GM23338 (cell line): ENCODE measurements at regions not wholly inside any gene's neighbourhood (a gene's known extent, or its start where the extent isn't known, plus 50 kb on each side); places are given as distances from the start of the nearest gene placed in this dataset.
A peak's percentile ranks its signal among the peaks of the same experiment; 100 is the strongest.

Experiments used
- ATAC-seq: fragments of 200-7000 bp; cut with Tn5 transposase; 3 replicates; pipeline ENCODE4 v1.9.1; 2020
- DNase-seq: peaks from one replicate; pipeline ENCODE4 v3.0.0-alpha.2; 2015; ENCODE audit warnings: low spot score
- H2AFZ ChIP-seq: fragments of 200-600 bp; sonication (generic); 2 replicates; pipeline ENCODE4 v1.8.0; 2016; ENCODE audit warnings: antibody characterized with exemption, mild to moderate bottlenecking, moderate library complexity
- H3F3A ChIP-seq: fragments of 200-600 bp; sonication (generic); replicated peaks from 2 replicates; pipeline ENCODE4 v1.8.0; 2017; ENCODE audit warnings: antibody characterized with exemption, mixed run types, low read depth
- H3K27ac ChIP-seq: fragments of 200-600 bp; sonication (generic); 2 replicates; pipeline ENCODE4 v1.6.1; 2016; ENCODE audit warnings: low read depth
- H3K27me3 ChIP-seq: fragments of 200-600 bp; sonication (generic); 2 replicates; pipeline ENCODE4 v1.8.0; 2016; ENCODE audit warnings: mild to moderate bottlenecking, mixed run types, moderate library complexity; ENCODE audit not compliant: insufficient read depth
- H3K36me3 ChIP-seq: fragments of 200-600 bp; sonication (generic); 2 replicates; pipeline ENCODE4 v1.8.0; 2016; ENCODE audit warnings: mild to moderate bottlenecking; ENCODE audit not compliant: insufficient read depth
- H3K4me1 ChIP-seq: fragments of 200-600 bp; sonication (generic); 2 replicates; pipeline ENCODE4 v1.8.0; 2016; ENCODE audit warnings: mild to moderate bottlenecking, moderate library complexity; ENCODE audit not compliant: insufficient read depth
- H3K4me2 ChIP-seq: fragments of 200-600 bp; sonication (generic); 2 replicates; pipeline ENCODE4 v1.7.1; 2017; ENCODE audit warnings: mixed run types
- H3K4me3 ChIP-seq: fragments of 200-600 bp; sonication (generic); 2 replicates; pipeline ENCODE4 v1.6.1; 2016; ENCODE audit warnings: mixed run types
- H3K79me2 ChIP-seq: fragments of 200-600 bp; sonication (generic); replicated peaks from 2 replicates; pipeline ENCODE4 v1.8.0; 2017; ENCODE audit warnings: mild to moderate bottlenecking; ENCODE audit not compliant: insufficient read depth
- H3K9me2 ChIP-seq: fragments of 200-600 bp; sonication (generic); 2 replicates; pipeline ENCODE4 v1.8.0; 2017; ENCODE audit not compliant: insufficient read depth
- H4K20me1 ChIP-seq: fragments of 200-600 bp; sonication (generic); replicated peaks from 2 replicates; pipeline ENCODE4 v1.8.0; 2017; ENCODE audit warnings: mild to moderate bottlenecking; ENCODE audit not compliant: insufficient read depth
- H3K27ac Mint-ChIP-seq: 2 replicates; pipeline ENCODE4 v1.8.0; 2020; ENCODE audit warnings: inconsistent platforms, mild to moderate bottlenecking, moderate library complexity, mixed read lengths
- H3K27me3 Mint-ChIP-seq: 3 replicates; pipeline ENCODE4 v1.8.0; 2022; ENCODE audit warnings: low read depth, mild to moderate bottlenecking, moderate library complexity, mixed read lengths, inconsistent platforms; ENCODE audit not compliant: insufficient read depth, poor library complexity
- H3K36me3 Mint-ChIP-seq: 3 replicates; pipeline ENCODE4 v1.8.0; 2021; ENCODE audit warnings: low read depth, mild to moderate bottlenecking, inconsistent platforms, moderate library complexity, mixed read lengths
- H3K4me1 Mint-ChIP-seq: 3 replicates; pipeline ENCODE4 v1.8.0; 2020; ENCODE audit warnings: mild to moderate bottlenecking, inconsistent platforms, mixed read lengths
- H3K4me3 Mint-ChIP-seq: 3 replicates; pipeline ENCODE4 v1.8.0; 2021; ENCODE audit warnings: moderate library complexity, mild to moderate bottlenecking, inconsistent platforms, mixed read lengths
- H3K9me3 Mint-ChIP-seq: 3 replicates; pipeline ENCODE4 v1.8.0; 2020; ENCODE audit warnings: moderate library complexity, mild to moderate bottlenecking, inconsistent platforms, mixed read lengths
- CREB1 ChIP-seq: fragments of 250-450 bp; sonication (Bioruptor Pico); IDR thresholded peaks from 2 replicates; pipeline ENCODE4 v1.5.0; 2020; ENCODE audit warnings: low read depth, mild to moderate bottlenecking, moderate library complexity
- EZH2 ChIP-seq: fragments of 200-600 bp; sonication (generic); IDR thresholded peaks from one replicate; pipeline ENCODE4 v1.8.0; 2017; ENCODE audit warnings: antibody characterized with exemption, mild to moderate bottlenecking, low read depth; ENCODE audit not compliant: unreplicated experiment
- EZH2phosphoT487 ChIP-seq: fragments of 200-600 bp; sonication (generic); IDR thresholded peaks from one replicate; pipeline ENCODE4 v1.8.1; 2018; ENCODE audit warnings: antibody characterized with exemption; ENCODE audit not compliant: unreplicated experiment
- JUNB ChIP-seq: IDR thresholded peaks from one replicate; pipeline ENCODE4 v1.6.1; 2016; ENCODE audit warnings: antibody characterized with exemption; ENCODE audit not compliant: unreplicated experiment
- STAT1 ChIP-seq: IDR thresholded peaks from one replicate; pipeline ENCODE4 v1.6.1; 2016; ENCODE audit warnings: antibody characterized with exemption; ENCODE audit not compliant: unreplicated experiment
- ZNF114 ChIP-seq: fragments of 250-450 bp; sonication (Bioruptor Pico); IDR thresholded peaks from 2 replicates; pipeline ENCODE4 v1.5.0; 2020; ENCODE audit warnings: mild to moderate bottlenecking, moderate library complexity
- ZNF331 ChIP-seq: fragments of 250-450 bp; sonication (Bioruptor Pico); IDR thresholded peaks from 2 replicates; pipeline ENCODE4 v1.5.0; 2020; ENCODE audit warnings: low read depth, mild to moderate bottlenecking, moderate library complexity
- TF ChIP-seq, protein P1 (sequence below), 2 experiments: fragments of 200-600 bp in 1 of 2; sonication (generic) in 1 of 2; conservative IDR thresholded peaks; 2 replicates each; pipeline versions ENCODE4 v1.5.1 to v1.6.1; 2016 to 2017; ENCODE audit warnings: antibody characterized with exemption in 2 of 2, low read depth in 2 of 2, mild to moderate bottlenecking in 2 of 2, moderate library complexity in 1 of 2
- TF ChIP-seq, protein P2 (sequence below): fragments of 250-450 bp; sonication (Bioruptor Pico); IDR thresholded peaks from 2 replicates; pipeline ENCODE4 v1.5.0; 2020; ENCODE audit warnings: mild to moderate bottlenecking, moderate library complexity
- TF ChIP-seq, protein P3 (sequence below): IDR thresholded peaks from one replicate; pipeline ENCODE4 v1.6.1; 2018; ENCODE audit warnings: antibody characterized with exemption; ENCODE audit not compliant: unreplicated experiment

DNA sequence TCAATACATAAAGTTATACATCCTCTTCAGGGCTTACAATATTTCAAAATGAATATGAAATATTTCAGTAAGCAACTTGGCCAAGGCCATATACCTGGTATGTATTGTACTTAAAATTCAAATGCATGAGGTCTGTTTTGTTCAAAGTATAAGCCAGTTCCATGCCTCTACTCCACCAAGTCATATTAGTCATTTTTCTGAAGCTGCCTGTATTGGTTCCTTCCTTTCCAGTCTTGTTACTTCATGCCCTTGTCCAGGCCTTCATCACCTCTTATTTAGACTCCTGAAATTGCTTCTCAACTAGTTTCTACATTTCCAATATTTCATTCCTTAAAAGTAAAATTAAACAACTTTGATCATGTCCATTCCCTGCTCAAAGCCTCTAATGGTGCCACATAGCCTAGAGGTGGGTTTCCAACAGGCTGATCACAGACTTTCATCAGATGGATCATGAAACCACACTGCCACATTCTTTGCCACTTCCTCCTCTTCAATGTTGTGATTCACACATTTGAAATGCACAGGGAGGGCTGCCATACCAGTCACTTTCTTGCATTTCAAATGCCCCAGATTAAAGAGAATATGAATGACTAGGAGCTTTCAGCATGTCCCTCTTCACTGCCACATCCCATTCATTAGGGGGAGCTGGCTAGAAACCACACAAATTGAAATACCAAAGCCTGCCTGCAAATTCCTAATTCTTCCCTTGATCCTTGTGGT lies 424.1 kb upstream of the DACH1 start (continued):
- TF ChIP-seq, protein P1, sequence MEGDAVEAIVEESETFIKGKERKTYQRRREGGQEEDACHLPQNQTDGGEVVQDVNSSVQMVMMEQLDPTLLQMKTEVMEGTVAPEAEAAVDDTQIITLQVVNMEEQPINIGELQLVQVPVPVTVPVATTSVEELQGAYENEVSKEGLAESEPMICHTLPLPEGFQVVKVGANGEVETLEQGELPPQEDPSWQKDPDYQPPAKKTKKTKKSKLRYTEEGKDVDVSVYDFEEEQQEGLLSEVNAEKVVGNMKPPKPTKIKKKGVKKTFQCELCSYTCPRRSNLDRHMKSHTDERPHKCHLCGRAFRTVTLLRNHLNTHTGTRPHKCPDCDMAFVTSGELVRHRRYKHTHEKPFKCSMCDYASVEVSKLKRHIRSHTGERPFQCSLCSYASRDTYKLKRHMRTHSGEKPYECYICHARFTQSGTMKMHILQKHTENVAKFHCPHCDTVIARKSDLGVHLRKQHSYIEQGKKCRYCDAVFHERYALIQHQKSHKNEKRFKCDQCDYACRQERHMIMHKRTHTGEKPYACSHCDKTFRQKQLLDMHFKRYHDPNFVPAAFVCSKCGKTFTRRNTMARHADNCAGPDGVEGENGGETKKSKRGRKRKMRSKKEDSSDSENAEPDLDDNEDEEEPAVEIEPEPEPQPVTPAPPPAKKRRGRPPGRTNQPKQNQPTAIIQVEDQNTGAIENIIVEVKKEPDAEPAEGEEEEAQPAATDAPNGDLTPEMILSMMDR (conservative IDR thresholded peaks at IDR 0.05; ENCODE audit: low read depth in 2 of 2): 0 out of 4 replicates have a peak, but pooled peaks of 1 of the 2 experiments have one; percentile 3

DNA sequence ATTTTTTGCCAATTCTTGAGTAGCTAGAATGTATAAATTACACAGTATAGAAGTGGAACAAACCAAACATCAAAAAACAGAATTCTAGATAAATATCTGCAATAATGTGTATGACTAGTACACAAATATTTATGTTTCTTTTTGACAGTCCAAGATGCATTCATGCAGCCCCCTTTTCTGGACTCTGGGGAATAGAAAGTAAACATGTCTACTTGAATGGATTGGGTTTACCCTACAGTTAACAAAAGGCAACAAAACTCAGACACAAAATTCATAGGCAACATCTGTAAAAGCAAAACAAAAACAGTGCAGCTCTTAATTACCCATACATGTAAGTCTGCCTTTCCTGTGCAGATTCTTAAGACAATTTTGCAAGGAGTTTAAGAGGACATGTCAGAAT lies 419.4 kb upstream of the DACH1 start:
- Histone ChIP-seq H3K27me3 (no peaks in the 10 kb centered on the region), H3K4me1 (peaks cover 13% of the 10 kb centered on the region; the same call in 1 of the 2 replicates), H3K27ac (no peak overlapping the region), H2AFZ (no peak overlapping the region), H4K20me1 (no peaks in the 10 kb centered on the region), H3K79me2 (no peaks in the 10 kb centered on the region), H3F3A (no peaks in the 10 kb centered on the region), H3K9me2 (peaks cover 5% of the 10 kb centered on the region; the same call in 1 of the 2 replicates), H3K4me2 (no peak overlapping the region), H3K36me3 (no peaks in the 10 kb centered on the region), H3K4me3 (no peak overlapping the region)
- Mint-ChIP-seq H3K4me3 (no peak overlapping the region), H3K27me3 (no peaks in the 10 kb centered on the region), H3K27ac (no peak overlapping the region), H3K4me1 (peaks cover 12% of the 10 kb centered on the region), H3K9me3 (peaks cover 6% of the 10 kb centered on the region; the same call in 2 of the 3 replicates), H3K36me3 (peaks cover 12% of the 10 kb centered on the region; the same call in 2 of the 3 replicates)
- DNase-seq: no peak
- no peak for ATAC-seq
- TF ChIP-seq EZH2phosphoT487 (no peak), CREB1 (CRISPR knock-in tag) (no peak), EZH2 (no peak), JUNB (no peak), ZNF114 (CRISPR knock-in tag) (no peak), ZNF331 (no peak), STAT1 (no peak)
- TF ChIP-seq, protein P2, sequence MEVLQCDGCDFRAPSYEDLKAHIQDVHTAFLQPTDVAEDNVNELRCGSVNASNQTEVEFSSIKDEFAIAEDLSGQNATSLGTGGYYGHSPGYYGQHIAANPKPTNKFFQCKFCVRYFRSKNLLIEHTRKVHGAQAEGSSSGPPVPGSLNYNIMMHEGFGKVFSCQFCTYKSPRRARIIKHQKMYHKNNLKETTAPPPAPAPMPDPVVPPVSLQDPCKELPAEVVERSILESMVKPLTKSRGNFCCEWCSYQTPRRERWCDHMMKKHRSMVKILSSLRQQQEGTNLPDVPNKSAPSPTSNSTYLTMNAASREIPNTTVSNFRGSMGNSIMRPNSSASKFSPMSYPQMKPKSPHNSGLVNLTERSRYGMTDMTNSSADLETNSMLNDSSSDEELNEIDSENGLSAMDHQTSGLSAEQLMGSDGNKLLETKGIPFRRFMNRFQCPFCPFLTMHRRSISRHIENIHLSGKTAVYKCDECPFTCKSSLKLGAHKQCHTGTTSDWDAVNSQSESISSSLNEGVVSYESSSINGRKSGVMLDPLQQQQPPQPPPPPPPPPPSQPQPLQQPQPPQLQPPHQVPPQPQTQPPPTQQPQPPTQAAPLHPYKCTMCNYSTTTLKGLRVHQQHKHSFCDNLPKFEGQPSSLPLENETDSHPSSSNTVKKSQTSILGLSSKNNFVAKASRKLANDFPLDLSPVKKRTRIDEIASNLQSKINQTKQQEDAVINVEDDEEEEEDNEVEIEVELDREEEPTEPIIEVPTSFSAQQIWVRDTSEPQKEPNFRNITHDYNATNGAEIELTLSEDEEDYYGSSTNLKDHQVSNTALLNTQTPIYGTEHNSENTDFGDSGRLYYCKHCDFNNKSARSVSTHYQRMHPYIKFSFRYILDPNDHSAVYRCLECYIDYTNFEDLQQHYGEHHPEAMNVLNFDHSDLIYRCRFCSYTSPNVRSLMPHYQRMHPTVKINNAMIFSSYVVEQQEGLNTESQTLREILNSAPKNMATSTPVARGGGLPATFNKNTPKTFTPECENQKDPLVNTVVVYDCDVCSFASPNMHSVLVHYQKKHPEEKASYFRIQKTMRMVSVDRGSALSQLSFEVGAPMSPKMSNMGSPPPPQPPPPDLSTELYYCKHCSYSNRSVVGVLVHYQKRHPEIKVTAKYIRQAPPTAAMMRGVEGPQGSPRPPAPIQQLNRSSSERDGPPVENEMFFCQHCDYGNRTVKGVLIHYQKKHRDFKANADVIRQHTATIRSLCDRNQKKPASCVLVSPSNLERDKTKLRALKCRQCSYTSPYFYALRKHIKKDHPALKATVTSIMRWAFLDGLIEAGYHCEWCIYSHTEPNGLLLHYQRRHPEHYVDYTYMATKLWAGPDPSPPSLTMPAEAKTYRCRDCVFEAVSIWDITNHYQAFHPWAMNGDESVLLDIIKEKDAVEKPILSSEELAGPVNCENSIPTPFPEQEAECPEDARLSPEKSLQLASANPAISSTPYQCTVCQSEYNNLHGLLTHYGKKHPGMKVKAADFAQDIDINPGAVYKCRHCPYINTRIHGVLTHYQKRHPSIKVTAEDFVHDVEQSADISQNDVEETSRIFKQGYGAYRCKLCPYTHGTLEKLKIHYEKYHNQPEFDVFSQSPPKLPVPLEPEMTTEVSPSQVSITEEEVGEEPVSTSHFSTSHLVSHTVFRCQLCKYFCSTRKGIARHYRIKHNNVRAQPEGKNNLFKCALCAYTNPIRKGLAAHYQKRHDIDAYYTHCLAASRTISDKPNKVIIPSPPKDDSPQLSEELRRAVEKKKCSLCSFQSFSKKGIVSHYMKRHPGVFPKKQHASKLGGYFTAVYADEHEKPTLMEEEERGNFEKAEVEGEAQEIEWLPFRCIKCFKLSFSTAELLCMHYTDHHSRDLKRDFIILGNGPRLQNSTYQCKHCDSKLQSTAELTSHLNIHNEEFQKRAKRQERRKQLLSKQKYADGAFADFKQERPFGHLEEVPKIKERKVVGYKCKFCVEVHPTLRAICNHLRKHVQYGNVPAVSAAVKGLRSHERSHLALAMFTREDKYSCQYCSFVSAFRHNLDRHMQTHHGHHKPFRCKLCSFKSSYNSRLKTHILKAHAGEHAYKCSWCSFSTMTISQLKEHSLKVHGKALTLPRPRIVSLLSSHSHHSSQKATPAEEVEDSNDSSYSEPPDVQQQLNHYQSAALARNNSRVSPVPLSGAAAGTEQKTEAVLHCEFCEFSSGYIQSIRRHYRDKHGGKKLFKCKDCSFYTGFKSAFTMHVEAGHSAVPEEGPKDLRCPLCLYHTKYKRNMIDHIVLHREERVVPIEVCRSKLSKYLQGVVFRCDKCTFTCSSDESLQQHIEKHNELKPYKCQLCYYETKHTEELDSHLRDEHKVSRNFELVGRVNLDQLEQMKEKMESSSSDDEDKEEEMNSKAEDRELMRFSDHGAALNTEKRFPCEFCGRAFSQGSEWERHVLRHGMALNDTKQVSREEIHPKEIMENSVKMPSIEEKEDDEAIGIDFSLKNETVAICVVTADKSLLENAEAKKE (CRISPR knock-in tag): no peak
- TF ChIP-seq, protein P1 (conservative IDR thresholded peaks at IDR 0.05; ENCODE audit: low read depth in 2 of 2): no peak
- TF ChIP-seq, protein P3, sequence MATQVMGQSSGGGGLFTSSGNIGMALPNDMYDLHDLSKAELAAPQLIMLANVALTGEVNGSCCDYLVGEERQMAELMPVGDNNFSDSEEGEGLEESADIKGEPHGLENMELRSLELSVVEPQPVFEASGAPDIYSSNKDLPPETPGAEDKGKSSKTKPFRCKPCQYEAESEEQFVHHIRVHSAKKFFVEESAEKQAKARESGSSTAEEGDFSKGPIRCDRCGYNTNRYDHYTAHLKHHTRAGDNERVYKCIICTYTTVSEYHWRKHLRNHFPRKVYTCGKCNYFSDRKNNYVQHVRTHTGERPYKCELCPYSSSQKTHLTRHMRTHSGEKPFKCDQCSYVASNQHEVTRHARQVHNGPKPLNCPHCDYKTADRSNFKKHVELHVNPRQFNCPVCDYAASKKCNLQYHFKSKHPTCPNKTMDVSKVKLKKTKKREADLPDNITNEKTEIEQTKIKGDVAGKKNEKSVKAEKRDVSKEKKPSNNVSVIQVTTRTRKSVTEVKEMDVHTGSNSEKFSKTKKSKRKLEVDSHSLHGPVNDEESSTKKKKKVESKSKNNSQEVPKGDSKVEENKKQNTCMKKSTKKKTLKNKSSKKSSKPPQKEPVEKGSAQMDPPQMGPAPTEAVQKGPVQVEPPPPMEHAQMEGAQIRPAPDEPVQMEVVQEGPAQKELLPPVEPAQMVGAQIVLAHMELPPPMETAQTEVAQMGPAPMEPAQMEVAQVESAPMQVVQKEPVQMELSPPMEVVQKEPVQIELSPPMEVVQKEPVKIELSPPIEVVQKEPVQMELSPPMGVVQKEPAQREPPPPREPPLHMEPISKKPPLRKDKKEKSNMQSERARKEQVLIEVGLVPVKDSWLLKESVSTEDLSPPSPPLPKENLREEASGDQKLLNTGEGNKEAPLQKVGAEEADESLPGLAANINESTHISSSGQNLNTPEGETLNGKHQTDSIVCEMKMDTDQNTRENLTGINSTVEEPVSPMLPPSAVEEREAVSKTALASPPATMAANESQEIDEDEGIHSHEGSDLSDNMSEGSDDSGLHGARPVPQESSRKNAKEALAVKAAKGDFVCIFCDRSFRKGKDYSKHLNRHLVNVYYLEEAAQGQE: no peak
